Neutrophil (primary cell): ENCODE measurements at regions not wholly inside any gene's neighbourhood (a gene's known extent, or its start where the extent isn't known, plus 50 kb on each side); places are given as distances from the start of the nearest gene placed in this dataset.

Source experiments
- H3K27ac ChIP-seq: fragments of 200-600 bp; sonication (generic); 2 replicates; pipeline ENCODE4 v1.5.1; 2016; ENCODE audit warnings: mild to moderate bottlenecking, moderate library complexity
- H3K27me3 ChIP-seq: fragments of 200-600 bp; sonication (generic); 2 replicates; pipeline ENCODE4 v1.6.0; 2016; ENCODE audit warnings: mild to moderate bottlenecking
- H3K36me3 ChIP-seq: fragments of 200-600 bp; sonication (generic); 2 replicates; pipeline ENCODE4 v1.5.1; 2017
- H3K4me1 ChIP-seq, 2 experiments: fragments of 200-600 bp in 1 of 2; sonication (generic) in 1 of 2; 1 replicate in 1 of 2; 2 replicates in 1 of 2; pipeline versions ENCODE4 v1.5.1 to v1.6.1; 2013 to 2016; ENCODE audit warnings: low read depth in 1 of 2, low read length in 1 of 2, mild to moderate bottlenecking in 1 of 2, moderate library complexity in 1 of 2; ENCODE audit not compliant: control insufficient read depth in 1 of 2, insufficient read depth in 1 of 2
- H3K4me3 ChIP-seq, 2 experiments: fragments of 200-600 bp in 1 of 2; sonication (generic) in 1 of 2; 1 replicate in 1 of 2; 2 replicates in 1 of 2; pipeline ENCODE4 v1.5.1; 2013 to 2016; ENCODE audit warnings: low read depth in 1 of 2, low read length in 1 of 2, mild to moderate bottlenecking in 1 of 2, moderate library complexity in 1 of 2
- H3K9me3 ChIP-seq: fragments of 200-600 bp; sonication (generic); 2 replicates; pipeline ENCODE4 v1.5.1; 2016
- TF ChIP-seq, protein P1 (sequence below): fragments of 200-600 bp; sonication (generic); IDR thresholded peaks from 2 replicates; pipeline ENCODE4 v1.5.1; 2016; ENCODE audit warnings: antibody characterized with exemption

DNA sequence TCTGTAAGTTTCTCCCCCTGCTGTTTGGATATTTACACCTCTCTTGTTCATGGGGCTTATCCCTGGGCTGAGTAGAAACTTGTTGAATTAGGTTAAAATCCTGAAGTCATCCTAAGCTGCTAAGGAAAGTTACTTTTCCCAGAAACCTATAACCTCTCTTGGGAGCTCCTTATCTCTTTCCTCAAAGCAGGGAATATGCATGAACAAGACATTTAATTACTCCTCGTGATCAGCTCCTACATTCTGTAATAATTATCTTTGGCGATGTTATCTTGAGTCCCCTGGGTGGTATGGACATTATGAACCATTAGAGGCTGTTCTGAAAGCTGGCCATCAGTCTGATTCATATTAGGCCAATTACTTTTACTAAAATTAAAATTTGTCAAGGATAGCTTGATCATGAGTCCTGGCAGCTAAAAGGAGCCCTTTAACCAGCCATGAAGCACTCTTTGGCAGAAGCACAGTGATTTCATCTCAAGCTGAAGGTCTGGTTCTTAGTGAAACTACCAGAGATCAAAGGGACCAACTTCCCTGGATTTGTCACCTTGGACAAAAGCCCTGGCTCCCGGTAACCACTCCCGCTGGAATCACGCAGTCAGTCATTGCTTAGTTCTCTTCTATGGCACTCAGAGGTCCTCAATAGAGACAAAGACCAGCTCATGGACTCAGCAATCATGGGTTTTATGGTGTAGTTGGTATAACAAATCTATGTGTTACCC, 811.8 kb downstream of the UQCRFS1 start:
- peaks cover 17 to 41% of the 10 kb centered on the region in 2 experiments for H3K4me1 ChIP-seq
- TF ChIP-seq, protein P1, sequence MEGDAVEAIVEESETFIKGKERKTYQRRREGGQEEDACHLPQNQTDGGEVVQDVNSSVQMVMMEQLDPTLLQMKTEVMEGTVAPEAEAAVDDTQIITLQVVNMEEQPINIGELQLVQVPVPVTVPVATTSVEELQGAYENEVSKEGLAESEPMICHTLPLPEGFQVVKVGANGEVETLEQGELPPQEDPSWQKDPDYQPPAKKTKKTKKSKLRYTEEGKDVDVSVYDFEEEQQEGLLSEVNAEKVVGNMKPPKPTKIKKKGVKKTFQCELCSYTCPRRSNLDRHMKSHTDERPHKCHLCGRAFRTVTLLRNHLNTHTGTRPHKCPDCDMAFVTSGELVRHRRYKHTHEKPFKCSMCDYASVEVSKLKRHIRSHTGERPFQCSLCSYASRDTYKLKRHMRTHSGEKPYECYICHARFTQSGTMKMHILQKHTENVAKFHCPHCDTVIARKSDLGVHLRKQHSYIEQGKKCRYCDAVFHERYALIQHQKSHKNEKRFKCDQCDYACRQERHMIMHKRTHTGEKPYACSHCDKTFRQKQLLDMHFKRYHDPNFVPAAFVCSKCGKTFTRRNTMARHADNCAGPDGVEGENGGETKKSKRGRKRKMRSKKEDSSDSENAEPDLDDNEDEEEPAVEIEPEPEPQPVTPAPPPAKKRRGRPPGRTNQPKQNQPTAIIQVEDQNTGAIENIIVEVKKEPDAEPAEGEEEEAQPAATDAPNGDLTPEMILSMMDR = no peak
- H3K27ac ChIP-seq = no peak overlapping the region
- no peaks in the 10 kb centered on the region for H3K9me3 ChIP-seq
- no peak overlapping the region for H3K4me3 ChIP-seq
- no peaks in the 10 kb centered on the region for H3K36me3 ChIP-seq
- peaks cover 9% of the 10 kb centered on the region for H3K27me3 ChIP-seq

DNA sequence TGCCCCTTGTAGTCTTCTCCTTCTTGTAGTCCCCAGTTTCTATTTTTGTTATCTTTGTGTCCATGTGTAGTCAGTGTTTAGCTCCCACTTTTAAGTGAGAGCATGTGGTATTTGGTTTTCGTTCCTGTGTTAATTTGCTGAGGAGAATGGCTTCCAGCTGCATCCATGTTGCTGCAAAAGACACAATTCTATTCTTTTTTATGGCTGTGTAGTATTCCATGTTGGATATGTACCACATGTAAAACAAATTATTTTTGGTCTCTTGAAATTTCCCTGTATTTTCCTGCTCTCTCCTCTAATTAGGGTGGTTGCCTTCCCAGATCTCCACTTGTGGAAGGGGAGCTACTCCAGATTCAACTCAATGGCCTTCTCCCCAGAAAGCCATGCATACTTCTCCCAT, 813.8 kb downstream of the UQCRFS1 start:
- Histone ChIP-seq H3K4me1 (peaks cover 10 to 28% of the 10 kb centered on the region in 2 experiments), H3K36me3 (no peaks in the 10 kb centered on the region), H3K9me3 (no peaks in the 10 kb centered on the region), H3K27ac (no peak overlapping the region), H3K4me3 (no peak overlapping the region), H3K27me3 (no peaks in the 10 kb centered on the region)
- TF ChIP-seq, protein P1 = no peak

DNA sequence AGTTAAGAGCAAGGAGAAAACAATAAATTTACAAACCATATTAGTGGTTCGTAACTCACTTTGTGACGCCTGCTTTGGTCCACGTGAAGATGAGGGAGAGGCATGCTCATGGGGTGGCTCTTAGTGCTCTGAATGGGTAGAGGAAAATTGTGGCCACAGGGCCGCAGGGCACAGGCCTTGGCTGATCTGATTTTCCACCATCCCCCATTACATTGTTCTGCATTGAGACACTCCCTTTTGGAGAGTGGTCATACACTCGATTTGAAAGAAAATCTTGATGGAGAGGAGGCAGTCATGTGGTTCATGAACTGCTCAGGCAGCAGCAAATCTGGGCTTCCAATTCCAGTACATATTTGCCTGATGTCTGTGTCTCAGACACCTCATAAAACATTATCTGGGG, 815.2 kb downstream of the UQCRFS1 start:
- H3K27ac ChIP-seq = no peak overlapping the region
- TF ChIP-seq, protein P1 = no peak
- no peaks in the 10 kb centered on the region for H3K9me3 ChIP-seq
- H3K4me1 ChIP-seq = peaks cover 3 to 18% of the 10 kb centered on the region in 2 experiments
- no peaks in the 10 kb centered on the region for H3K27me3 ChIP-seq
- H3K4me3 ChIP-seq = no peak overlapping the region
- no peaks in the 10 kb centered on the region for H3K36me3 ChIP-seq

DNA sequence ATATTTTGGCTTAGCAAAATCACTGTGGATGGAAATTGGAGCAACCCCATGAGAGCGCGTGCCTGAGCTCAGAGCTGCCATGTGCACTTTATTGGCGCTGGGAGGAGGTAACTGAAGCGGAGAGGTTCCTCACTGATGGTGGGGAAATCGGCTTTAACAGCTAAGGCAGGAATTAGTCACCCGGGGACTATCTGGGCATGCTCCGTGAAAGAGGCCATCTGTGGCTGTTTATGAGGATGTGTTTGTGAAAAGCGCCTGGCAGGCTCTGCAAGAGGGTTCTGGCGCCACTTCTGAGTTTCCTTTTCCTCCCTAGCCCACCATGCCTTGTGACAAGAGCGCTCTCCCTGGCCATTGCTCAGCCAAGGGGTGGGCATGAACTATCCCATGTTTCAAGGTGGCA, 815.6 kb downstream of the UQCRFS1 start:
- no peaks in the 10 kb centered on the region for H3K9me3 ChIP-seq
- peaks cover 3 to 14% of the 10 kb centered on the region in 2 experiments for H3K4me1 ChIP-seq
- H3K4me3 ChIP-seq = no peak overlapping the region
- TF ChIP-seq, protein P1 = no peak
- no peak overlapping the region for H3K27ac ChIP-seq
- H3K36me3 ChIP-seq = no peaks in the 10 kb centered on the region
- H3K27me3 ChIP-seq = no peaks in the 10 kb centered on the region

DNA sequence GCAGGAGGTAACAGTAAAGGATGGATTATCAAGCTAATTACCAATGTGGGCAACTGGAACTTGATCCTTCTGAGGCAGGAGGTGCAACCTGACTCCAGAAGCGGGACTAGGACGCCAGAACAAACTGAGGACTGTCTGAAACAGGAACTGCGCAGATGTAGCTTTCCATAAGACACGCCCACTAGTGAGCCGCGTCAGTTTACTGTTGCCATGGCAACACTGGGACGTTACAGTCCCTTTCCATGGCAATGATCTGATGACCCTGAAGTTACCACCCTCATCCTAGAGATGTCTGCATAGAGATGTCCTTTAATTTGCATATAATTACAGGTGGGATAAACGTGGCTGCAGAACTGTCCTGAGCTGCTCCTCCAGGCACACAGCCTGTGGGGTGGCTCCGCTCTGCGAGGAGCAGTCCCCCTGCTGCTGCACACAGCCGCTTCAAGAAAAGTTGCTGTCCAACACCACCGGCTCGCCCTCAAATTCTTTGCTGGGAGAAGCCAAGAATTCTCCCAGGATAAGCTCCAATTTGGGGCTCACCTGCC, 816.6 kb downstream of the UQCRFS1 start:
- H3K9me3 ChIP-seq = no peaks in the 10 kb centered on the region
- H3K4me3 ChIP-seq = no peak overlapping the region
- H3K27me3 ChIP-seq = no peaks in the 10 kb centered on the region
- H3K4me1 ChIP-seq = peaks cover 3 to 4% of the 10 kb centered on the region in 2 experiments
- TF ChIP-seq, protein P1 = no peak
- H3K27ac ChIP-seq = no peak overlapping the region
- H3K36me3 ChIP-seq = no peaks in the 10 kb centered on the region
